A549 (cell line): ENCODE measurements at regions not wholly inside any gene's neighbourhood (a gene's known extent, or its start where the extent isn't known, plus 50 kb on each side); places are given as distances from the start of the nearest gene placed in this dataset.
A peak's percentile ranks its signal among the peaks of the same experiment; 100 is the strongest.

ENCODE experiments used
- ATAC-seq, 2 experiments: fragments of 200-7000 bp in 1 of 2; fragments of >200 bp in 1 of 2; cut with Nextera tagmentation in 1 of 2; cut with Tn5 transposase in 1 of 2; 3 replicates each; pipeline versions ENCODE4 v1.8.0 to v1.9.1; 2018 to 2020; ENCODE audit warnings: mild to moderate bottlenecking in 1 of 2, moderate library complexity in 1 of 2
- CTCF ChIA-PET: fragments of 300-600 bp; sonication (Branson Sonifier 250); formaldehyde crosslinking; extraction: SDS; loops from one replicate; lab custom pipeline; 2021; ENCODE audit warnings: antibody characterized with exemption, inconsistent platforms; lab: Yijun Ruan, JAX
- POLR2A ChIA-PET: fragments of 350-600 bp; formaldehyde crosslinking; extraction: SDS; loops from one replicate; lab custom pipeline; 2021; ENCODE audit warnings: antibody characterized with exemption, inconsistent platforms; lab: Yijun Ruan, JAX
- DNase-seq, 2 experiments: peaks; one replicate each; pipeline versions ENCODE4 v3.0.0 to v3.0.0-alpha.2; 2011 to 2016; ENCODE audit warnings: low read depth in 1 of 2, low spot score in 1 of 2
- FAIRE-seq: peaks from 2 replicates; lab custom pipeline; 2011; peaks lifted over from hg19 to GRCh38; lab: Jason Lieb, UNC
- H3K27ac ChIP-seq, 2 experiments: fragments of >200 bp; sonication (Bioruptor Twin); formaldehyde crosslinking; 3 replicates each; pipeline ENCODE4 v1.5.1; 2016 to 2017
- H3K4me1 ChIP-seq: fragments of >200 bp; sonication (Bioruptor Twin); formaldehyde crosslinking; 3 replicates; pipeline ENCODE4 v1.6.1; 2016
- H3K4me2 ChIP-seq: fragments of >200 bp; sonication (Bioruptor Twin); formaldehyde crosslinking; 3 replicates; pipeline ENCODE4 v1.6.1; 2016
- H3K4me3 ChIP-seq: fragments of >200 bp; sonication (Bioruptor Twin); formaldehyde crosslinking; 3 replicates; pipeline ENCODE4 v1.5.1; 2016
- H3K9me3 ChIP-seq: fragments of >200 bp; sonication (Bioruptor Twin); formaldehyde crosslinking; 3 replicates; pipeline ENCODE4 v1.6.1; 2016
- BCL3 ChIP-seq: fragments of >200 bp; sonication (Bioruptor Twin); formaldehyde crosslinking; IDR thresholded peaks from 3 replicates; pipeline ENCODE4 v1.6.1; 2016
- BHLHE40 ChIP-seq: IDR thresholded peaks from 2 replicates; pipeline ENCODE4 v1.6.1; 2012; ENCODE audit warnings: low read depth, low read length, inconsistent platforms
- CTCF ChIP-seq: fragments of >200 bp; sonication (Bioruptor Twin); formaldehyde crosslinking; IDR thresholded peaks from 3 replicates; pipeline ENCODE4 v1.5.1; 2016
- EHF ChIP-seq: fragments of 250-450 bp; sonication (Bioruptor Pico); IDR thresholded peaks from 2 replicates; pipeline ENCODE4 v1.5.0; 2020; ENCODE audit warnings: mild to moderate bottlenecking
- ESRRA ChIP-seq: fragments of 150-350 bp; IDR thresholded peaks from 2 replicates; pipeline ENCODE4 v1.6.1; 2014; ENCODE audit warnings: mild to moderate bottlenecking, low read length, borderline replicate concordance
- GATA3 ChIP-seq: IDR thresholded peaks from 2 replicates; pipeline ENCODE4 v1.6.1; 2012; ENCODE audit warnings: borderline replicate concordance
- HEYL ChIP-seq: fragments of 250-450 bp; sonication (Bioruptor Pico); IDR thresholded peaks from 2 replicates; pipeline ENCODE4 v1.8.0; 2021; ENCODE audit warnings: mild to moderate bottlenecking, moderate library complexity
- HOXA7 ChIP-seq: fragments of 250-450 bp; sonication (Bioruptor Pico); IDR thresholded peaks from 2 replicates; pipeline ENCODE4 v1.5.0; 2020; ENCODE audit warnings: mild to moderate bottlenecking, moderate library complexity
- HOXB13 ChIP-seq: fragments of 250-450 bp; sonication (Bioruptor Pico); IDR thresholded peaks from 2 replicates; pipeline ENCODE4 v1.5.0; 2020; ENCODE audit warnings: low read depth, mild to moderate bottlenecking, moderate library complexity
- MAZ ChIP-seq: fragments of 150-350 bp; IDR thresholded peaks from 2 replicates; pipeline ENCODE4 v1.6.1; 2014; ENCODE audit warnings: antibody characterized with exemption, low read depth, low read length, borderline replicate concordance
- NFE2L2 ChIP-seq: fragments of 150-350 bp; conservative IDR thresholded peaks from 2 replicates; pipeline ENCODE4 v1.6.1; 2014; ENCODE audit warnings: low read length
- NPAS2 ChIP-seq: fragments of 250-450 bp; sonication (Bioruptor Pico); IDR thresholded peaks from 2 replicates; pipeline ENCODE4 v1.8.0; 2022; ENCODE audit warnings: mild to moderate bottlenecking, moderate library complexity, borderline replicate concordance
- NR3C1 ChIP-seq: fragments of >200 bp; sonication (Bioruptor Twin); formaldehyde crosslinking; IDR thresholded peaks from 3 replicates; pipeline ENCODE4 v1.6.1; 2017
- PBX3 ChIP-seq: IDR thresholded peaks from 2 replicates; pipeline ENCODE4 v1.6.1; 2012
- PHF8 ChIP-seq: fragments of 200-600 bp; sonication (generic); IDR thresholded peaks from 2 replicates; pipeline ENCODE4 v1.6.1; 2016; ENCODE audit warnings: low read depth, mild to moderate bottlenecking, antibody characterized with exemption, moderate library complexity, borderline replicate concordance
- POLR2A ChIP-seq: IDR thresholded peaks from 2 replicates; pipeline ENCODE4 v1.6.1; 2012; ENCODE audit warnings: mild to moderate bottlenecking, low read length
- REST ChIP-seq: fragments of 200-600 bp; sonication (generic); IDR thresholded peaks from 2 replicates; pipeline ENCODE4 v1.6.1; 2016; ENCODE audit warnings: antibody characterized with exemption, mild to moderate bottlenecking, moderate library complexity
- RFX5 ChIP-seq: fragments of 450-650 bp; IDR thresholded peaks from 2 replicates; pipeline ENCODE4 v1.7.1; 2014; ENCODE audit warnings: antibody characterized with exemption, mild to moderate bottlenecking, moderate library complexity
- ZC3H11A ChIP-seq: fragments of 450-650 bp; IDR thresholded peaks from 2 replicates; pipeline ENCODE4 v1.6.1; 2014; ENCODE audit warnings: antibody characterized with exemption, mild to moderate bottlenecking
- ZFP36 ChIP-seq: fragments of 450-650 bp; IDR thresholded peaks from 2 replicates; pipeline ENCODE4 v1.6.1; 2014; ENCODE audit warnings: borderline replicate concordance; ENCODE audit not compliant: partially characterized antibody
- ZNF302 ChIP-seq: fragments of 250-450 bp; sonication (Bioruptor Pico); IDR thresholded peaks from 2 replicates; pipeline ENCODE4 v1.9.0; 2021; ENCODE audit warnings: inconsistent platforms, mild to moderate bottlenecking, moderate library complexity
- WGBS: methylation state at CpG from one replicate; pipeline ENCODE4 v1.1.6; 2017; ENCODE audit errors: missing lambda C conversion rate; 5-methylcytosine and 5-hydroxymethylcytosine counted together

- TF ChIP-seq CTCF = no peak
- TF ChIP-seq NR3C1 = no peak
- no peak for TF ChIP-seq GATA3
These were observed 472.8 kb upstream of the STEAP1 start (continued) for GRCh38 chr7:89681448-89681847.

- TF ChIP-seq GATA3 (no peak), ZC3H11A (no peak), BHLHE40 (no peak), NPAS2 (CRISPR knock-in tag) (no peak), ZNF302 (no peak), HOXA7 (CRISPR knock-in tag) (no peak), ZFP36 (no peak), PBX3 (no peak), HOXB13 (CRISPR knock-in tag) (no peak), RFX5 (no peak), MAZ (no peak), ESRRA (no peak), NR3C1 (no peak), NFE2L2 (no peak), REST (no peak), PHF8 (no peak)
- Histone ChIP-seq H3K4me3 (no peak overlapping the region), H3K27ac (no peak overlapping the region), H3K9me3 (no peaks in the 10 kb centered on the region), H3K4me2 (no peak overlapping the region), H3K4me1 (no peaks in the 10 kb centered on the region)
- no peak for DNase-seq
- CTCF ChIA-PET = no interaction called here
- FAIRE-seq = peak; percentile 49
- no peak for ATAC-seq
- POLR2A ChIA-PET = interaction anchor here (0.6 kb wide), 1 partner anchor 981 kb away, joined by 3 read pairs; no protein-coding TSS in a partner anchor
These were observed 469.0 kb upstream of the STEAP1 start for GRCh38 chr7:89685287-89685686.

GRCh38 chr7:89687211-89687610 lies 467.1 kb upstream of the STEAP1 start:
- H3K27ac ChIP-seq = no peak overlapping the region
- POLR2A ChIA-PET = no interaction called here
- DNase-seq (no peak), ATAC-seq (no peak), FAIRE-seq (no peak)
- WGBS = 43% methylated on average over 2 of the region's 2 CpGs
- no peak overlapping the region for H3K4me3 ChIP-seq
- no peaks in the 10 kb centered on the region for H3K4me1 ChIP-seq
- no peak for TF ChIP-seq MAZ
- no peak for TF ChIP-seq EHF (CRISPR knock-in tag)
- no peak for TF ChIP-seq HEYL (CRISPR knock-in tag)
- no peak for TF ChIP-seq POLR2A
- no peak for TF ChIP-seq BCL3
- TF ChIP-seq HOXA7 (CRISPR knock-in tag) = no peak
- CTCF ChIA-PET = interaction anchor here (0.7 kb wide), 1 partner anchor 123 kb away, joined by 3 read pairs; no protein-coding TSS in a partner anchor
- no peak overlapping the region for H3K4me2 ChIP-seq
- H3K9me3 ChIP-seq = no peaks in the 10 kb centered on the region
